ENCODE measurements at regions not wholly inside any gene's neighbourhood (a gene's known extent, or its start where the extent isn't known, plus 50 kb on each side); places are given as distances from the start of the nearest gene placed in this dataset.

- DNase-seq: no peak
- Histone ChIP-seq H3K9me3 (no peaks in the 10 kb centered on the region), H3K27me3 (peaks cover 0 to 32% (median 0%) of the 10 kb centered on the region in 4 donors), H3K27ac (no peak overlapping the region), H3K4me1 (no peaks in the 10 kb centered on the region), H3K4me3 (no peak overlapping the region), H3K36me3 (no peaks in the 10 kb centered on the region)
- intact Hi-C loops (cut with DNase I): no loop called here
- 71 to 73% methylated on average over 2 of the region's 2 CpGs for WGBS, 2 donors
- TF ChIP-seq CTCF (IDR thresholded peaks at IDR 0.05) (no peak), POLR2A (IDR thresholded peaks at IDR 0.05) (no peak)
Observed at GRCh38 chr3:178465260-178466180, 70.7 kb upstream of the KCNMB2 start.

DNA sequence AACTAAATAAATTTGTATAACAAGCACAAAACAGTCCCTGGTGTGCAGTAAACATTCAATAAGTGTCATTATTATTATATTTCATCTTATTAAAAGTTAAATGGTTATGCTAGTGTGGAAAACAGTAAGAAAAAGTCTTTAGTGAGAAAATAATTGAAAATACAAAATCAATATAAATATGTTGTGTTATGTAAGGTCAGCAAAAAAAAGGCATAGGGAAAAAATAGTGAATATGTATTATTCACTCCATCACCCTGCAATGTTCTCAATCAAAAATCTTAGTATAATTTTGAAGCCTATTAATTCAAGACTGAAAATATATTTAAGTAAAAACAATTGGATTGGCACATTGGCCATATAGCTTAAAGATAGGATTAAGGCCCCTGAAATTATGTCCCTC is 63.3 kb upstream of the KCNMB2 start:
- no peak overlapping the region for H3K27ac ChIP-seq
- no peak overlapping the region for H3K4me3 ChIP-seq
- TF ChIP-seq POLR2A (IDR thresholded peaks at IDR 0.05) (no peak), CTCF (IDR thresholded peaks at IDR 0.05) (no peak)
- peaks cover 0 to 23% (median 0%) of the 10 kb centered on the region in 4 donors for H3K27me3 ChIP-seq
- no peaks in the 10 kb centered on the region for H3K36me3 ChIP-seq
- DNase-seq: no peak
- H3K4me1 ChIP-seq: peaks cover 0 to 7% (median 0%) of the 10 kb centered on the region in 3 donors
- intact Hi-C loops (cut with DNase I): no loop called here
- H3K9me3 ChIP-seq: no peaks in the 10 kb centered on the region

GRCh38 chr3:178474526-178474925 is 61.7 kb upstream of the KCNMB2 start:
- intact Hi-C loops (cut with DNase I): no loop called here
- WGBS, 2 donors: 24 to 30% methylated on average over 4 of the region's 4 CpGs
- Histone ChIP-seq H3K27ac (no peak overlapping the region), H3K27me3 (peaks cover 0 to 25% (median 0%) of the 10 kb centered on the region in 4 donors), H3K36me3 (no peaks in the 10 kb centered on the region), H3K9me3 (no peaks in the 10 kb centered on the region), H3K4me1 (peaks cover 0 to 7% (median 0%) of the 10 kb centered on the region in 3 donors), H3K4me3 (no peak overlapping the region)
- DNase-seq: no peak
- TF ChIP-seq CTCF (IDR thresholded peaks at IDR 0.05): no peak
- no peak for TF ChIP-seq POLR2A (IDR thresholded peaks at IDR 0.05)

GRCh38 chr3:178475062-178475461 is 61.2 kb upstream of the KCNMB2 start:
- Histone ChIP-seq H3K9me3 (no peaks in the 10 kb centered on the region), H3K27ac (no peak overlapping the region), H3K4me1 (peaks cover 0 to 7% (median 0%) of the 10 kb centered on the region in 3 donors), H3K4me3 (no peak overlapping the region), H3K27me3 (peaks cover 0 to 31% (median 0%) of the 10 kb centered on the region in 4 donors), H3K36me3 (no peaks in the 10 kb centered on the region)
- intact Hi-C loops (cut with DNase I): no loop called here
- no peak for DNase-seq
- WGBS, 2 donors: 76 to 77% methylated on average over 3 of the region's 3 CpGs
- TF ChIP-seq CTCF (IDR thresholded peaks at IDR 0.05): no peak
- TF ChIP-seq POLR2A (IDR thresholded peaks at IDR 0.05): no peak

DNA sequence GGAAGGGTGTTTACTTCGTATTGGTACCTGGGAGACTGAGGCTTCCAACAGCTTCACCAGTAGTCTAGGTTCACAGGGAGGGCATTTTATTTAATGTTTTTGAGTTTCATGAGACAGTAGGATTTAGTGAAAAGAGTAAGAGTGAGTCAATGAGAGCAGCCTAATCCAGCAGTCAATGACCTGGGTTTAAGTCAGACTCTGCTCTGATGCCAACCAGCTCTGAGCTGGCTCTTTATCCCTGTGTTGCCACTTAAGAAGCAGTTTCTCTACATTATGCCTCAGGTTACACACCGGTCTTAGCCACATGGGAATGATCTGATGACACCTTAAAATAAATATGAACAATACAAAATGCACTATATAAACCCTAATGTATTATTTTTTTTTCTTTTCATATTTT is 59.4 kb upstream of the KCNMB2 start:
- intact Hi-C loops (cut with DNase I): no loop called here
- Histone ChIP-seq H3K9me3 (no peaks in the 10 kb centered on the region), H3K27me3 (peaks cover 0 to 45% (median 0%) of the 10 kb centered on the region in 4 donors), H3K4me3 (no peak overlapping the region), H3K27ac (no peak overlapping the region), H3K4me1 (peaks cover 0 to 7% (median 0%) of the 10 kb centered on the region in 3 donors), H3K36me3 (no peaks in the 10 kb centered on the region)
- TF ChIP-seq POLR2A (IDR thresholded peaks at IDR 0.05) (no peak), CTCF (IDR thresholded peaks at IDR 0.05) (no peak)
- DNase-seq: no peak
- 28 to 33% methylated on average over 2 of the region's 2 CpGs for WGBS, 2 donors
